GM12864 (cell line): ENCODE measurements at regions not wholly inside any gene's neighbourhood (a gene's known extent, or its start where the extent isn't known, plus 50 kb on each side); places are given as distances from the start of the nearest gene placed in this dataset.

Experiments used
- DNase-seq: peaks from one replicate; pipeline ENCODE4 v3.0.0-alpha.2; 2011; ENCODE audit warnings: low read depth
- H3K4me3 ChIP-seq: 2 replicates; pipeline ENCODE4 v1.5.1; 2011; ENCODE audit warnings: mild to moderate bottlenecking, low read depth, low read length, control low read depth
- TF ChIP-seq, protein P1 (sequence below): IDR thresholded peaks from 2 replicates; pipeline ENCODE4 v1.5.1; 2011; ENCODE audit warnings: low read depth, mild to moderate bottlenecking, moderate library complexity, low read length, control low read depth, inconsistent platforms; ENCODE audit errors: missing control alignments

DNA sequence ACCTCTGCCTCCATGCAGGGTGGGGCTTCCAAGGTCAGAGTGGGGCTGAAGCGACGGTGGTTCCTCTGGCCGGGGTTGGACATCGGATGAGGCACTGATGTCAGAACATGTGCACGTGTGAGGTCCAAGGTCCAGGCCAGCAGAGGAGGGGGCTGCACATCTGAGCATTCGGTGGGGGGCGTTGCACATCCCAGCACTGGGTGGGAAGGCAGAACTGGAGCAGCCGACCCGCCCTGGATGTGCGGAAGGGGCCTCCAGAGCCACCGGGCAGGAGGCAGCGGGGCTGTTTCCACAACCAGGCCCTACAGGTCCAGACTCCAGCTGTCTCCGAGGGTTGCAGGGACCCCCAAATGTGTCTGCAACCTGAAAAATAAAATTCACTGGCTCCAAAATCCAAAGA is 271.0 kb downstream of the CTTN start:
- no peak for DNase-seq
- TF ChIP-seq, protein P1, sequence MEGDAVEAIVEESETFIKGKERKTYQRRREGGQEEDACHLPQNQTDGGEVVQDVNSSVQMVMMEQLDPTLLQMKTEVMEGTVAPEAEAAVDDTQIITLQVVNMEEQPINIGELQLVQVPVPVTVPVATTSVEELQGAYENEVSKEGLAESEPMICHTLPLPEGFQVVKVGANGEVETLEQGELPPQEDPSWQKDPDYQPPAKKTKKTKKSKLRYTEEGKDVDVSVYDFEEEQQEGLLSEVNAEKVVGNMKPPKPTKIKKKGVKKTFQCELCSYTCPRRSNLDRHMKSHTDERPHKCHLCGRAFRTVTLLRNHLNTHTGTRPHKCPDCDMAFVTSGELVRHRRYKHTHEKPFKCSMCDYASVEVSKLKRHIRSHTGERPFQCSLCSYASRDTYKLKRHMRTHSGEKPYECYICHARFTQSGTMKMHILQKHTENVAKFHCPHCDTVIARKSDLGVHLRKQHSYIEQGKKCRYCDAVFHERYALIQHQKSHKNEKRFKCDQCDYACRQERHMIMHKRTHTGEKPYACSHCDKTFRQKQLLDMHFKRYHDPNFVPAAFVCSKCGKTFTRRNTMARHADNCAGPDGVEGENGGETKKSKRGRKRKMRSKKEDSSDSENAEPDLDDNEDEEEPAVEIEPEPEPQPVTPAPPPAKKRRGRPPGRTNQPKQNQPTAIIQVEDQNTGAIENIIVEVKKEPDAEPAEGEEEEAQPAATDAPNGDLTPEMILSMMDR, result no peak
- no peak overlapping the region for H3K4me3 ChIP-seq

DNA sequence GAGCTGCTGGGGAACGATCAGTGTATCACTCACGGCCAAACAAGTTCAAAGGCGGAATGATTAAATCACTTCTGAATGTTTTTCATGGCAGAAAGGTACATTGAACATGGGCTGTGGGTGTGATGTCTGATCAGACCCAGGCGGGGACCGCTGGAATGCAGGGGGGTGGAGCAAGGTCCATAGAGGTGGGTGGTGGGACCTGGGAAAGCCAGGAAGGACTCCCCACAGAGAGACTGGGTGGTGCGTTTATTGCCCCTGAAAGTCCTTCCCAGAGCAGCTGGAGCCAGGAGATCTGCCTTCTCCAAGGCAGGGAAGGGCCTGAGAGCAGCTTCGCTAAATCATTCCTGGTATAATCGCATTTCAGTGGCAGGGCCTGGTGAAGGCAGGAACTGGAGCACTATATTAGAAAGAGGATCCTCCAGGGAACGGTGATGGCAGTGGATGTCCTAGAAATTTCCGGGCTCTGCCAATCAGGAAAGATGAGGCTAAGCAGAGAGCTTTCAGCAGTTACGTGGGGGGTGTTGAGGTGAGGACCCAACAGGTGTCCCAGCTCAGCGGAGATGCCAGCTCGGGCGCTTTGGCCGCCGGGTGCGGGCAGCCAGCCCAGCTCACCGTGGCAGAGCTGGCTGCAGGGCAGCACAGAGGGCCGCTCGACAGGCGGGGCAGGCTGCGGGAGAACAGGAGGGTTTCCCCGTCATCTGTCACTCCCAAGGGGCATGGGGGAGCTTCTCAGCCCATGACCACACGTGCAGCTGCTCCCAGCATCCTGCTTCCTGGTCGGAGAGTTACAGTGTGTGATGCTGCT is 271.7 kb downstream of the CTTN start:
- no peak overlapping the region for H3K4me3 ChIP-seq
- TF ChIP-seq, protein P1, result no peak
- no peak for DNase-seq

DNA sequence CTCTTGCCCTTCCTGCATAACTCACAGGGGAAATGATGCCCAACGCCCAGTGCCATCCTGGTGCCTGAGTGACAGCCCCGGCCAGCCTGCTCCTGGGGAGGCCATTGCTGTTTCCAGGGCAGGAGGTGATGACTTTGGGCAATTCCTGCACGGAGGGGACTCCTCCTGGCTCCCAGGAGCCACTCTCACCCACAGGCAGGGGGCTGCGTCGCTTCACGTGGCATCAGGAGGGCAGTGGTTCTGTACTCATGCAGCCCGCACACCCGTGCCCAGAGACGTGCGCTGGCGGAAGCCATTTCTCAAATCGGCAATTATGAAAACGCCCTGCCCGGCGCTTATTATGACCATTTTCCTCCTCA is 272.3 kb downstream of the CTTN start:
- TF ChIP-seq, protein P1, result no peak
- DNase-seq, result no peak
- H3K4me3 ChIP-seq, result no peak overlapping the region

DNA sequence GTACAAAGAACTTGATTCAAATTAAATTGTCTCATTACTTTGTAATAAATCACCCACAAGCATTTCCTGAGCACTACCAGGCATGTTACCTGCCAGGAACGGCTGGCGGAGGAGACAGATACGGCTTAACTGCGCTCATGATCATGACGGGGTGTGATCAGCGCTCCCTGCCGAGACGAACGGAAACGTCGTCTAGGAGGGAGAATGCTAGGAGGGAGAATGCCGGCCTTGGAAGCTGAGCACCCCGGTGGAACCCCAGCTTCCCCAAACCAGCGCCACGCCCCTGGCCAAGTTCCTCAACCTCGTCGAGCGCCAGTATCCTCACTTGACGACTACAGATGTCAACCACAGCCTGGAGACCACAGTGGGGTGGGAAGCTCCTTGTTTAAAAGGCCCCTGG is 272.8 kb downstream of the CTTN start:
- H3K4me3 ChIP-seq, result no peak overlapping the region
- TF ChIP-seq, protein P1, result no peak
- no peak for DNase-seq

DNA sequence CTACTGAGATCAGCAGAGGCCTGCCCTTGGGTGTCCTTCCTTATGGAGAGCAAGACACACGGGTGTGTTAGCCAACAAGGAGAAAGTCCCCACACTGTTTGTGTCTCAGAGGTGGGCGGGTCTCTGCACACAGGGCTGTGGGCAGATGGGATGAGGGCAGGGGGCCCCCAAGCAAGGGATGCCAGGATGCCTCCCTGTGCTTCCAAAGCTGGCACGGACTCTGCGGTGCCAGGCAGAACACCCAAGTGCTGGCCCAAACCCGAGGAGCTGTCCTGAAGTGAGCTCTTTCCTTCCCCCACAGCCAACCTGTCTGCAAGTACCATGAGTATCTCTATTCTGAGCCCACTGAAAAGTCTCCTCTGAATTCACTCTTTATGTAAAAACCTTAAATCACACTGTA is 273.3 kb downstream of the CTTN start:
- DNase-seq, result no peak

DNA sequence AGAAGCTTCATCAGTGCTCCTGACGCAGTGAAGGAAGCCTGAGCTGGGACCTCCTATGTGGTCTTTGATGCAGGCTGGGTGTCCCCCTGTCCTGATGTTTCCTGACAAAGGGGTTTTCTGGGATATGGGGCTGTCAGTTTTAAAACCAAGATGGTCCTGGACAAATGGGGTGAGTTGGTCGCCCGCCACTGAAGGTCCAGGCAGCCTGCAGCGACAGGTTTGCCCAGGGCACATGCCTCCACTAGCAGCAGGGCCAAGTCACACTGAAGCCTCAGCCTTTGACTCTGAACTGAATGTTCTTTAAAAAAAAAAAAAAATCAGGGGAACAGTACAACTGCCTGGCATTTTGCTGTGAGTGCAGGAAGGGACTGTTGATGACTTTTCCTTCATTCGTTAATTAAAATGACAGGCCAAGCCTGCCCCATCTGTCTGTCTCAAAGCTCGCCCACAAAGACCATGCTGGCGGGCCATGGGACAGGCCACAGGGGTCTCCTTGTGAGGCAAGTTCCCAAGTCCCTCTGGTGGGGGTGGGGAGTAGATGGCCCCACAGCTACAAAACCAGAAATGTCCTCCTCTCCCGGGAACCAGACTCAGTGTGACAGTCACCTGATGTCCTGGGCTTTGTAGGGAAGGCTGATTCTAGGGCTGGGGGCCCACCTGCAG is 274.8 kb downstream of the CTTN start:
- no peak for DNase-seq
- TF ChIP-seq, protein P1, result no peak

More for the DNA sequence above, 273.3 kb downstream of the CTTN start:
- TF ChIP-seq, protein P1, result no peak
- no peak overlapping the region for H3K4me3 ChIP-seq

DNA sequence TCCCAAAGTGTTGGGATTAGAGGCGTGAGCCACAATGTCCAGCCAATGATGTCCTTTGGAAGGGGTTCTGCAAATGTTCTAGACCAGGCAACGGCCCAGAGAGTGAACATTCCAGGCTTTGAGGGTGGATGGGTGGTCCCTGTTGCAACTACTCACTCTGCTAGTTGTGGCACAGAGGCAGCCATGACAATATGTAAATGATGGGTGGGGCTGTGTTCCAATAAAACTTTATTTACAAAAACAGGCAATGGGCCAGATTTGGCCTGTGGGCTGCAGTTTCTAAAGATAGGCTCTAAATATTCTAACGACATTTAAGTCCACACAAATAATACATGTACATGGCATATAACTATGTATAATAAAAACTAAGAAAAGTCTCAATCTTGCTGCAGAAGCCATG is 276.3 kb downstream of the CTTN start:
- DNase-seq, result no peak
- no peak overlapping the region for H3K4me3 ChIP-seq
- TF ChIP-seq, protein P1, result no peak

More for the DNA sequence above, 274.8 kb downstream of the CTTN start:
- no peak overlapping the region for H3K4me3 ChIP-seq
